Endothelial cell of umbilical vein (primary cell): ENCODE measurements at regions not wholly inside any gene's neighbourhood (a gene's known extent, or its start where the extent isn't known, plus 50 kb on each side); places are given as distances from the start of the nearest gene placed in this dataset.

Source experiments
- BruUV-seq: library from RNA; stranded (reverse); fragments of 400-500 nt; replicated peaks from 2 replicates; lab custom pipeline; 2021; lab: Mats Ljungman, UMichigan
- CTCF ChIA-PET: fragments of 300-600, 350-600 bp; sonication (Branson Sonifier 250); formaldehyde crosslinking; loops from one replicate; lab custom pipeline; 2021; ENCODE audit warnings: antibody characterized with exemption, inconsistent platforms; lab: Charles Lee
- POLR2A ChIA-PET: fragments of 300-600, 350-600 bp; sonication (Branson Sonifier 250); formaldehyde crosslinking; loops from one replicate; lab custom pipeline; 2021; ENCODE audit warnings: antibody characterized with exemption, inconsistent platforms; lab: Charles Lee
- DNase-seq: peaks from one replicate; pipeline ENCODE4 v3.0.0-alpha.2; 2011; ENCODE audit warnings: low read depth, low spot score
- FAIRE-seq: peaks from 2 replicates; lab custom pipeline; 2011; peaks lifted over from hg19 to GRCh38; lab: Jason Lieb, UNC
- H2AFZ ChIP-seq: 2 replicates; pipeline ENCODE4 v1.6.0; 2012; ENCODE audit warnings: low read depth, low read length, control low read depth, inconsistent platforms
- H3K27ac ChIP-seq: 2 replicates; pipeline ENCODE4 v1.5.1; 2011; ENCODE audit warnings: low read depth, mild to moderate bottlenecking, control low read depth, low read length, moderate library complexity; ENCODE audit not compliant: insufficient read depth
- H3K27me3 ChIP-seq, 2 experiments: 2 replicates each; pipeline versions ENCODE4 v1.6.0 to v1.6.1; 2011; ENCODE audit warnings: low read length in 2 of 2, mixed read lengths in 1 of 2; ENCODE audit not compliant: control insufficient read depth in 2 of 2, insufficient read depth in 2 of 2
- H3K36me3 ChIP-seq, 2 experiments: 2 replicates in 1 of 2; 3 replicates in 1 of 2; pipeline ENCODE4 v1.5.1; 2011; ENCODE audit warnings: low read length in 2 of 2, mild to moderate bottlenecking in 1 of 2, moderate library complexity in 1 of 2; ENCODE audit not compliant: control insufficient read depth in 2 of 2, insufficient read depth in 2 of 2; ENCODE audit errors: extremely low read depth in 1 of 2
- H3K4me1 ChIP-seq: 3 replicates; pipeline ENCODE4 v1.5.1; 2011; ENCODE audit warnings: mild to moderate bottlenecking, low read length; ENCODE audit not compliant: control insufficient read depth, insufficient read depth; ENCODE audit errors: extremely low read depth
- H3K4me2 ChIP-seq: 2 replicates; pipeline ENCODE4 v1.6.1; 2011; ENCODE audit warnings: low read length, control low read depth, mixed read lengths; ENCODE audit not compliant: insufficient read depth
- H3K4me3 ChIP-seq, 3 experiments: fragments of 200-600 bp in 1 of 3; sonication (generic), shearing (Covaris generic) in 1 of 3; replicated peaks in 1 of 3; 2 replicates each; pipeline ENCODE4 v1.5.1; 2011 to 2016; ENCODE audit warnings: control low read depth in 3 of 3, low read length in 3 of 3, mild to moderate bottlenecking in 2 of 3, inconsistent platforms in 1 of 3, low read depth in 1 of 3, moderate library complexity in 1 of 3; ENCODE audit not compliant: insufficient read depth in 1 of 3
- H3K79me2 ChIP-seq: 2 replicates; pipeline ENCODE4 v1.6.0; 2012; ENCODE audit warnings: low read length, inconsistent platforms; ENCODE audit not compliant: control insufficient read depth, insufficient read depth
- H3K9ac ChIP-seq: replicated peaks from 2 replicates; pipeline ENCODE3; 2011; ENCODE audit warnings: low read length, control low read depth; ENCODE audit not compliant: insufficient read depth; ENCODE audit errors: extremely low read depth
- H3K9me1 ChIP-seq: replicated peaks from 3 replicates; pipeline ENCODE4 v1.6.0; 2011; ENCODE audit warnings: mild to moderate bottlenecking, low read length; ENCODE audit not compliant: control insufficient read depth, insufficient read depth; ENCODE audit errors: extremely low read depth
- H3K9me3 ChIP-seq: replicated peaks from 2 replicates; pipeline ENCODE4 v1.5.1; 2012; ENCODE audit warnings: low read length, inconsistent platforms; ENCODE audit not compliant: control insufficient read depth, insufficient read depth
- H4K20me1 ChIP-seq: replicated peaks from 2 replicates; pipeline ENCODE3; 2011; ENCODE audit warnings: mild to moderate bottlenecking, low read length; ENCODE audit not compliant: control insufficient read depth, insufficient read depth; ENCODE audit errors: extremely low read depth
- CTCF ChIP-seq, 2 donors: IDR thresholded peaks; 1 replicate in 1 of 2; 2 replicates in 1 of 2; pipeline ENCODE4 v1.5.1; 2011; ENCODE audit warnings: low read length in 2 of 2, mild to moderate bottlenecking in 2 of 2, moderate library complexity in 2 of 2, control low read depth in 1 of 2, inconsistent platforms in 1 of 2, low read depth in 1 of 2; ENCODE audit not compliant: insufficient read depth in 1 of 2; ENCODE audit errors: extremely low read depth in 1 of 2
- EZH2 ChIP-seq: IDR thresholded peaks from 2 replicates; pipeline ENCODE4 v1.6.1; 2012; ENCODE audit warnings: borderline replicate concordance, low read depth, mild to moderate bottlenecking, moderate library complexity, low read length, inconsistent platforms; ENCODE audit not compliant: severe bottlenecking
- FOS ChIP-seq: IDR thresholded peaks from 2 replicates; pipeline ENCODE4 v1.6.1; 2011; ENCODE audit warnings: mild to moderate bottlenecking, low read length, moderate library complexity, borderline replicate concordance; ENCODE audit not compliant: insufficient read depth
- GATA2 ChIP-seq: IDR thresholded peaks from 2 replicates; pipeline ENCODE4 v1.7.0; 2011; ENCODE audit warnings: low read depth, mild to moderate bottlenecking, moderate library complexity, mixed read lengths, low read length; ENCODE audit not compliant: insufficient read length, insufficient read depth
- JUN ChIP-seq: IDR thresholded peaks from 2 replicates; pipeline ENCODE4 v1.6.1; 2011; ENCODE audit warnings: borderline replicate concordance, low read depth; ENCODE audit not compliant: insufficient read length, insufficient read depth
- MAX ChIP-seq: IDR thresholded peaks from 2 replicates; pipeline ENCODE4 v1.6.1; 2011; ENCODE audit not compliant: insufficient read depth, insufficient read length
- MYC ChIP-seq: IDR thresholded peaks from one replicate; pipeline ENCODE4 v1.6.1; 2011; ENCODE audit warnings: mild to moderate bottlenecking, low read depth, low read length
- POLR2A ChIP-seq: IDR thresholded peaks from 2 replicates; pipeline ENCODE4 v1.6.1; 2012; ENCODE audit warnings: low read depth, mild to moderate bottlenecking, control low read depth, low read length
- POLR2AphosphoS5 ChIP-seq: IDR thresholded peaks from 2 replicates; pipeline ENCODE4 v1.6.1; 2012; ENCODE audit warnings: low read depth, mild to moderate bottlenecking, control low read depth, low read length, moderate library complexity; ENCODE audit not compliant: insufficient read depth
- dilution Hi-C: fragments of 300-500 bp; cut with MboI; formaldehyde crosslinking; loops from one replicate; pipeline ENCODE4 v1.15.0; 2019; ENCODE audit warnings: low sequenced_read_pairs; ENCODE audit not compliant: extremely low pct_ligation_motif_present
- intact Hi-C: fragments of 100-400 bp; cut with micrococcal nuclease; formaldehyde crosslinking; loops from one replicate; pipeline ENCODE4 v1.10.0; 2022

GRCh38 chr1:190711069-190711468, 233.4 kb upstream of the BRINP3 start:
- TF ChIP-seq MAX: no peak
- no peak for TF ChIP-seq FOS
- no peak for TF ChIP-seq JUN
- TF ChIP-seq POLR2A: no peak
- TF ChIP-seq MYC: no peak
- no peak for TF ChIP-seq POLR2AphosphoS5
- TF ChIP-seq CTCF (IDR thresholded peaks at IDR 0.05; ENCODE audit: extremely low read depth in 1 of 2, insufficient read depth in 1 of 2, low read depth in 1 of 2, low read length in 2 of 2): no peak
- no peak for TF ChIP-seq GATA2
- no peak for TF ChIP-seq EZH2

More at GRCh38 chr1:190711069-190711468, 233.4 kb upstream of the BRINP3 start:
- no peaks in the 10 kb centered on the region for H3K4me1 ChIP-seq
- H3K9me1 ChIP-seq: no peaks in the 10 kb centered on the region
- BruUV-seq: no TSS peak
- dilution Hi-C loops: no loop called here
- no peak overlapping the region for H3K4me3 ChIP-seq
- no peak overlapping the region for H2AFZ ChIP-seq
- no peaks in the 10 kb centered on the region for H3K36me3 ChIP-seq
- no peak overlapping the region for H3K4me2 ChIP-seq
- FAIRE-seq (no peak), DNase-seq (no peak)
- no peak overlapping the region for H3K27ac ChIP-seq
- CTCF ChIA-PET: interaction anchor here (1.1 kb wide), 1 partner anchor 23 kb away, joined by 3 read pairs; no protein-coding TSS in a partner anchor
- intact Hi-C loops: no loop called here
- no peaks in the 10 kb centered on the region for H4K20me1 ChIP-seq
- POLR2A ChIA-PET: no interaction called here
- no peak overlapping the region for H3K9ac ChIP-seq
- no peaks in the 10 kb centered on the region for H3K79me2 ChIP-seq
- no peaks in the 10 kb centered on the region for H3K27me3 ChIP-seq
- no peaks in the 10 kb centered on the region for H3K9me3 ChIP-seq
